IPS DF 6.9 (cell line): ENCODE measurements at regions not wholly inside any gene's neighbourhood (a gene's known extent, or its start where the extent isn't known, plus 50 kb on each side); places are given as distances from the start of the nearest gene placed in this dataset.
"Not testable (repeated sequence)": the region's sequence is repeated elsewhere in the genome, so short reads cannot be mapped to it uniquely, and the experiment has no call there.

Experiments used
- DNase-seq: peaks from one replicate; pipeline ENCODE4 v3.0.0-alpha.2; 2013; ENCODE audit warnings: low read depth, low spot score
- H3K27ac ChIP-seq: one replicate; pipeline ENCODE4 v1.5.1; 2013; ENCODE audit warnings: low read length, control low read depth
- H3K27me3 ChIP-seq: 2 replicates; pipeline ENCODE4 v1.6.1; 2013; ENCODE audit warnings: mild to moderate bottlenecking, low read length; ENCODE audit not compliant: control insufficient read depth, insufficient read depth
- H3K36me3 ChIP-seq: 2 replicates; pipeline ENCODE4 v1.6.1; 2013; ENCODE audit warnings: low read length; ENCODE audit not compliant: control insufficient read depth, insufficient read depth
- H3K4me1 ChIP-seq: 2 replicates; pipeline ENCODE4 v1.6.1; 2013; ENCODE audit warnings: low read length; ENCODE audit not compliant: control insufficient read depth, insufficient read depth
- H3K4me3 ChIP-seq: 2 replicates; pipeline ENCODE4 v1.5.1; 2013; ENCODE audit warnings: mild to moderate bottlenecking, low read length
- H3K9me3 ChIP-seq: 2 replicates; pipeline ENCODE4 v1.6.1; 2013; ENCODE audit warnings: low read length, inconsistent platforms; ENCODE audit not compliant: control insufficient read depth, insufficient read depth
- WGBS: extraction: QIAGEN DNeasy Blood & Tissue Kit; methylation state at CpG from one replicate; pipeline ENCODE4 v1.1.7; 2013; ENCODE audit warnings: mixed read lengths, missing lambda C conversion rate; ENCODE audit not compliant: insufficient read length, insufficient coverage; 5-methylcytosine and 5-hydroxymethylcytosine counted together

GRCh38 chr13:88704600-88705275 lies 1033.6 kb downstream of the SLITRK5 start:
- H3K36me3 ChIP-seq: no peaks in the 10 kb centered on the region
- no peaks in the 10 kb centered on the region for H3K9me3 ChIP-seq
- DNase-seq: no peak
- no peak overlapping the region for H3K4me3 ChIP-seq
- no peaks in the 10 kb centered on the region for H3K4me1 ChIP-seq
- no CpG with 5 or more reads among the region's 7 CpGs for WGBS
- no peaks in the 10 kb centered on the region for H3K27me3 ChIP-seq
- no peak overlapping the region for H3K27ac ChIP-seq

- H3K27ac ChIP-seq: no peak overlapping the region
- no peaks in the 10 kb centered on the region for H3K9me3 ChIP-seq
- DNase-seq: no peak
- no peaks in the 10 kb centered on the region for H3K36me3 ChIP-seq
- no peak overlapping the region for H3K4me3 ChIP-seq
- H3K4me1 ChIP-seq: no peaks in the 10 kb centered on the region
- H3K27me3 ChIP-seq: no peaks in the 10 kb centered on the region
These were observed 1036.5 kb downstream of the SLITRK5 start for GRCh38 chr13:88707646-88708045.

GRCh38 chr13:88717946-88718345 lies 1046.8 kb downstream of the SLITRK5 start:
- WGBS: no CpG with 5 or more reads among the region's 22 CpGs
- Histone ChIP-seq H3K4me1 (no peaks in the 10 kb centered on the region), H3K36me3 (no peaks in the 10 kb centered on the region), H3K27me3 (no peaks in the 10 kb centered on the region), H3K4me3 (no peak overlapping the region), H3K9me3 (no peaks in the 10 kb centered on the region), H3K27ac (no peak overlapping the region)
- DNase-seq: no peak

GRCh38 chr13:88718781-88719180 lies 1047.6 kb downstream of the SLITRK5 start:
- no CpG with 5 or more reads among the region's 1 CpG for WGBS
- no peaks in the 10 kb centered on the region for H3K36me3 ChIP-seq
- H3K27me3 ChIP-seq: no peaks in the 10 kb centered on the region
- no peak for DNase-seq
- no peaks in the 10 kb centered on the region for H3K9me3 ChIP-seq
- H3K4me1 ChIP-seq: no peaks in the 10 kb centered on the region
- no peak overlapping the region for H3K27ac ChIP-seq
- no peak overlapping the region for H3K4me3 ChIP-seq

- no CpG with 5 or more reads among the region's 3 CpGs for WGBS
- no peaks in the 10 kb centered on the region for H3K36me3 ChIP-seq
- DNase-seq: no peak
- H3K4me3 ChIP-seq: no peak overlapping the region
- no peaks in the 10 kb centered on the region for H3K27me3 ChIP-seq
- no peak overlapping the region for H3K27ac ChIP-seq
- H3K9me3 ChIP-seq: no peaks in the 10 kb centered on the region
- H3K4me1 ChIP-seq: no peaks in the 10 kb centered on the region; the same call in 1 of the 2 replicates
These were observed 1054.9 kb downstream of the SLITRK5 start for GRCh38 chr13:88726075-88726474.

- not testable (repeated sequence) for H3K4me1 ChIP-seq, H3K4me3 ChIP-seq, H3K36me3 ChIP-seq, H3K27me3 ChIP-seq, H3K27ac ChIP-seq, H3K9me3 ChIP-seq, DNase-seq
- WGBS: no CpG with 5 or more reads among the region's 7 CpGs
These were observed 1056.1 kb downstream of the SLITRK5 start for GRCh38 chr13:88727236-88727635.

GRCh38 chr13:88729605-88730004 lies 1058.4 kb downstream of the SLITRK5 start:
- Histone ChIP-seq H3K27me3 (no peaks in the 10 kb centered on the region), H3K36me3 (no peaks in the 10 kb centered on the region), H3K9me3 (no peaks in the 10 kb centered on the region), H3K4me1 (no peaks in the 10 kb centered on the region), H3K4me3 (no peak overlapping the region), H3K27ac (no peak overlapping the region)
- DNase-seq: no peak
- WGBS: no CpG with 5 or more reads among the region's 3 CpGs

- no CpG with 5 or more reads among the region's 2 CpGs for WGBS
- H3K4me3 ChIP-seq: no peak overlapping the region
- H3K4me1 ChIP-seq: no peaks in the 10 kb centered on the region
- H3K27ac ChIP-seq: no peak overlapping the region
- no peaks in the 10 kb centered on the region for H3K36me3 ChIP-seq
- DNase-seq: no peak
- no peaks in the 10 kb centered on the region for H3K27me3 ChIP-seq
- H3K9me3 ChIP-seq: no peaks in the 10 kb centered on the region
These were observed 1064.9 kb downstream of the SLITRK5 start for GRCh38 chr13:88736026-88736425.

- H3K4me1 ChIP-seq: no peaks in the 10 kb centered on the region
- no CpG with 5 or more reads among the region's 4 CpGs for WGBS
- no peak for DNase-seq
These were observed 1068.0 kb downstream of the SLITRK5 start for GRCh38 chr13:88739195-88739594.

GRCh38 chr13:88744289-88744688 lies 1073.1 kb downstream of the SLITRK5 start:
- Histone ChIP-seq H3K4me3 (no peak overlapping the region), H3K36me3 (no peaks in the 10 kb centered on the region), H3K9me3 (no peaks in the 10 kb centered on the region), H3K27me3 (no peaks in the 10 kb centered on the region), H3K4me1 (no peaks in the 10 kb centered on the region), H3K27ac (no peak overlapping the region)
- no peak for DNase-seq

More at GRCh38 chr13:88739195-88739594, 1068.0 kb downstream of the SLITRK5 start:
- Histone ChIP-seq H3K4me3 (no peak overlapping the region), H3K27me3 (no peaks in the 10 kb centered on the region), H3K27ac (no peak overlapping the region), H3K9me3 (no peaks in the 10 kb centered on the region), H3K36me3 (no peaks in the 10 kb centered on the region)

- Histone ChIP-seq H3K4me1 (no peaks in the 10 kb centered on the region), H3K27ac (no peak overlapping the region), H3K9me3 (no peaks in the 10 kb centered on the region), H3K36me3 (no peaks in the 10 kb centered on the region), H3K4me3 (no peak overlapping the region), H3K27me3 (no peaks in the 10 kb centered on the region)
- DNase-seq: no peak
These were observed 1073.8 kb downstream of the SLITRK5 start for GRCh38 chr13:88745011-88745410.
